Small intestine (tissue), 7 donors: ENCODE measurements at regions not wholly inside any gene's neighbourhood (a gene's known extent, or its start where the extent isn't known, plus 50 kb on each side); places are given as distances from the start of the nearest gene placed in this dataset.

Experiments
- DNase-seq, 2 donors: peaks; one replicate each; pipeline versions ENCODE4 v3.0.0 to v3.0.0-alpha.2; 2013
- FAIRE-seq: peaks from 2 replicates; lab custom pipeline; 2012; peaks lifted over from hg19 to GRCh38; lab: Jason Lieb, UNC
- H3K27ac ChIP-seq, 3 donors: one replicate each; pipeline ENCODE4 v1.5.1; 2013; ENCODE audit warnings: low read length in 2 of 3, mild to moderate bottlenecking in 2 of 3, control low read depth in 1 of 3, inconsistent platforms in 1 of 3, low read depth in 1 of 3, moderate library complexity in 1 of 3
- H3K27me3 ChIP-seq, 3 donors: one replicate each; pipeline ENCODE4 v1.6.1; 2013; ENCODE audit warnings: low read length in 3 of 3, inconsistent platforms in 1 of 3; ENCODE audit not compliant: control insufficient read depth in 3 of 3, insufficient read depth in 3 of 3
- H3K36me3 ChIP-seq, 3 donors: one replicate each; pipeline ENCODE4 v1.6.1; 2013; ENCODE audit warnings: low read length in 3 of 3, inconsistent platforms in 1 of 3, low read depth in 1 of 3, mild to moderate bottlenecking in 1 of 3, moderate library complexity in 1 of 3; ENCODE audit not compliant: control insufficient read depth in 3 of 3, insufficient read depth in 2 of 3
- H3K4me1 ChIP-seq, 3 donors: one replicate each; pipeline ENCODE4 v1.6.1; 2013; ENCODE audit warnings: low read length in 2 of 3, inconsistent platforms in 1 of 3, low read depth in 1 of 3, mild to moderate bottlenecking in 1 of 3, moderate library complexity in 1 of 3; ENCODE audit not compliant: control insufficient read depth in 3 of 3, insufficient read depth in 2 of 3
- H3K4me3 ChIP-seq, 3 donors: one replicate each; pipeline ENCODE4 v1.5.1; 2013; ENCODE audit warnings: low read length in 3 of 3, control low read depth in 1 of 3, inconsistent platforms in 1 of 3, low read depth in 1 of 3, mild to moderate bottlenecking in 1 of 3, moderate library complexity in 1 of 3
- H3K9me3 ChIP-seq, 2 donors: one replicate each; pipeline ENCODE4 v1.6.1; 2013; ENCODE audit warnings: low read depth in 1 of 2, low read length in 1 of 2; ENCODE audit not compliant: control insufficient read depth in 2 of 2, insufficient read depth in 1 of 2
- WGBS, 3 donors: extraction: QIAGEN DNeasy Blood & Tissue Kit; methylation state at CpG; one replicate each; pipeline ENCODE4 v1.1.7; 2013; 5-methylcytosine and 5-hydroxymethylcytosine counted together
- donor health status: healthy with polysubstance abuse.
- donor health status: control.
- donor health status: control.
- donor health status: Bipolar disorder and iron deficiency.
- donor health status: healthy.

GRCh38 chr22:48581205-48581766, 1246.4 kb downstream of the BRD1 start:
- Histone ChIP-seq H3K4me3 (no peak overlapping the region), H3K4me1 (peaks cover 0 to 3% (median 0%) of the 10 kb centered on the region in 3 donors), H3K36me3 (no peaks in the 10 kb centered on the region), H3K9me3 (no peaks in the 10 kb centered on the region), H3K27ac (no peak overlapping the region), H3K27me3 (peaks cover 4 to 6% (median 4%) of the 10 kb centered on the region in 3 donors)
- 72 to 80% (median 79%) methylated on average over 23 of the region's 23 CpGs for WGBS, 3 donors
- DNase-seq (no peak), FAIRE-seq (no peak)

GRCh38 chr22:48580481-48580970, 1247.1 kb downstream of the BRD1 start:
- Histone ChIP-seq H3K4me3 (no peak overlapping the region), H3K4me1 (peaks cover 0 to 3% (median 0%) of the 10 kb centered on the region in 3 donors), H3K9me3 (no peaks in the 10 kb centered on the region), H3K36me3 (no peaks in the 10 kb centered on the region), H3K27me3 (peaks cover 4 to 8% (median 4%) of the 10 kb centered on the region in 3 donors), H3K27ac (no peak overlapping the region)
- no peak for FAIRE-seq
- WGBS, 3 donors: 73 to 81% (median 77%) methylated on average over 13 of the region's 13 CpGs
- no peak for DNase-seq

GRCh38 chr22:48579928-48580309, 1247.8 kb downstream of the BRD1 start:
- H3K9me3 ChIP-seq: no peaks in the 10 kb centered on the region
- peaks cover 0 to 3% (median 0%) of the 10 kb centered on the region in 3 donors for H3K4me1 ChIP-seq
- peaks cover 4 to 11% (median 5%) of the 10 kb centered on the region in 3 donors for H3K27me3 ChIP-seq
- H3K4me3 ChIP-seq: no peak overlapping the region
- no peak for FAIRE-seq
- no peak for DNase-seq
- 80 to 87% (median 83%) methylated on average over 22 of the region's 22 CpGs for WGBS, 3 donors
- no peak overlapping the region for H3K27ac ChIP-seq
- no peaks in the 10 kb centered on the region for H3K36me3 ChIP-seq

GRCh38 chr22:48579043-48579927, 1248.4 kb downstream of the BRD1 start:
- Histone ChIP-seq H3K9me3 (no peaks in the 10 kb centered on the region), H3K27ac (no peak overlapping the region), H3K36me3 (no peaks in the 10 kb centered on the region), H3K4me1 (peaks cover 0 to 3% (median 0%) of the 10 kb centered on the region in 3 donors), H3K4me3 (no peak overlapping the region), H3K27me3 (peaks cover 7 to 15% (median 11%) of the 10 kb centered on the region in 3 donors)
- FAIRE-seq (no peak), DNase-seq (no peak)
- WGBS, 3 donors: 56 to 75% (median 68%) methylated on average over 30 of the region's 30 CpGs

GRCh38 chr22:48578138-48579042, 1249.3 kb downstream of the BRD1 start:
- 81 to 86% (median 83%) methylated on average over 23 to 24 of the region's 24 CpGs for WGBS, 3 donors
- no peak for FAIRE-seq

GRCh38 chr22:48577691-48578090, 1250.0 kb downstream of the BRD1 start:
- WGBS, 3 donors: 84 to 87% (median 86%) methylated on average over 8 of the region's 8 CpGs
- no peak for DNase-seq
- FAIRE-seq: no peak

More at GRCh38 chr22:48578138-48579042, 1249.3 kb downstream of the BRD1 start:
- DNase-seq: no peak
- H3K27me3 ChIP-seq: peaks cover 10 to 15% (median 13%) of the 10 kb centered on the region in 3 donors
- peaks cover 0 to 3% (median 0%) of the 10 kb centered on the region in 3 donors for H3K4me1 ChIP-seq
- no peak overlapping the region for H3K27ac ChIP-seq
- no peaks in the 10 kb centered on the region for H3K9me3 ChIP-seq
- H3K4me3 ChIP-seq: no peak overlapping the region
- H3K36me3 ChIP-seq: no peaks in the 10 kb centered on the region

GRCh38 chr22:48577014-48577690, 1250.5 kb downstream of the BRD1 start:
- FAIRE-seq: no peak
- Histone ChIP-seq H3K36me3 (no peaks in the 10 kb centered on the region), H3K4me3 (no peak overlapping the region), H3K27me3 (peaks cover 10 to 15% (median 14%) of the 10 kb centered on the region in 3 donors), H3K9me3 (no peaks in the 10 kb centered on the region), H3K4me1 (peaks cover 0 to 3% (median 0%) of the 10 kb centered on the region in 3 donors), H3K27ac (no peak overlapping the region)
- WGBS, 3 donors: 52 to 56% (median 55%) methylated on average over 26 to 29 of the region's 29 CpGs
- DNase-seq: no peak

More at GRCh38 chr22:48577691-48578090, 1250.0 kb downstream of the BRD1 start:
- Histone ChIP-seq H3K4me1 (peaks cover 0 to 3% (median 0%) of the 10 kb centered on the region in 3 donors), H3K27ac (no peak overlapping the region), H3K4me3 (no peak overlapping the region), H3K9me3 (no peaks in the 10 kb centered on the region), H3K27me3 (peaks cover 10 to 15% (median 14%) of the 10 kb centered on the region in 3 donors), H3K36me3 (no peaks in the 10 kb centered on the region)
